SK-N-MC (cell line): ENCODE measurements at regions not wholly inside any gene's neighbourhood (a gene's known extent, or its start where the extent isn't known, plus 50 kb on each side); places are given as distances from the start of the nearest gene placed in this dataset.

Experiments
- EZH2 ChIP-seq: fragments of 200-600 bp; sonication (generic); IDR thresholded peaks from one replicate; pipeline ENCODE4 v1.6.1; 2017; ENCODE audit warnings: antibody characterized with exemption
- POLR2AphosphoS5 ChIP-seq: IDR thresholded peaks from 2 replicates; pipeline ENCODE4 v1.6.1; 2012; ENCODE audit warnings: mild to moderate bottlenecking, low read depth, low read length, borderline replicate concordance

DNA sequence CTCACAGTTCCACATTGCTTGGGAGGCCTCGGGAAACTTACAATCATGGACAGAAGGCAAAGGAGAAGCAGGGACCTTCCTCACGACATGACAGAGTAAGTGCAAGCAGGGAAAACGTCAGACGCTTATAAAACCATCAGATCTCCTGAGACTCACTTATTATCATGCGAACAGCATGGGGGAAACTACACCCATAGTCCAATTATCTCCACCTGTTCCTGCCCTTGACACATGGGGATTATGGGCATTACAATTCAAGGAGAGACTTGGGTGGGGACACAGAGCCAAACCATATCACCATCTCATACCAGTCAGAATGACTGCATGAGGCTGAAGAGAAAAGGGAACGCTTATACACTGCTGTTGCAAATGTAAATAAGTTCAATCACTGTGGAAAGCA, 1066.9 kb upstream of the PCDH7 start:
- TF ChIP-seq EZH2 = no peak
- no peak for TF ChIP-seq POLR2AphosphoS5
